ENCODE measurements at regions not wholly inside any gene's neighbourhood (a gene's known extent, or its start where the extent isn't known, plus 50 kb on each side); places are given as distances from the start of the nearest gene placed in this dataset.

DNA sequence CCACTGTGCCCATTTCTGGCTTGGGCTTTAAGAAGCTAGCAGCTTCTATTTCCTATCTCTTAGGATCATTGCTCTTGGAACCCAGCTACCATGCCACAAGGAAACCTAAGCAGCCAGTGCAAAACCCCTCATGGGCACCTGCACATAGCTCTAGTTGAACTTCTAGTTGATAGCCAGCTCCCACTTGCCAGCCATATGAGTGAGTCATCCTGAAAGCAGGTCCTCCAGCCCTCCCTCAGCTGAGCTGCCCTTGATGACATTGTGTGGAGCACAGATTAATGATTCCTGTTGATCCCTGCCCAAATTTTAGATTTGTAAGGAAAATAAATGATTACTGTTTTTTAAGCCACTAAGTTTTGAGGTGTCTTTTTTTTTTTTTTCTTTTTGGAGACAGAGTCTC lies 234.2 kb upstream of the FBXO33 start:
- TF ChIP-seq, protein P1, sequence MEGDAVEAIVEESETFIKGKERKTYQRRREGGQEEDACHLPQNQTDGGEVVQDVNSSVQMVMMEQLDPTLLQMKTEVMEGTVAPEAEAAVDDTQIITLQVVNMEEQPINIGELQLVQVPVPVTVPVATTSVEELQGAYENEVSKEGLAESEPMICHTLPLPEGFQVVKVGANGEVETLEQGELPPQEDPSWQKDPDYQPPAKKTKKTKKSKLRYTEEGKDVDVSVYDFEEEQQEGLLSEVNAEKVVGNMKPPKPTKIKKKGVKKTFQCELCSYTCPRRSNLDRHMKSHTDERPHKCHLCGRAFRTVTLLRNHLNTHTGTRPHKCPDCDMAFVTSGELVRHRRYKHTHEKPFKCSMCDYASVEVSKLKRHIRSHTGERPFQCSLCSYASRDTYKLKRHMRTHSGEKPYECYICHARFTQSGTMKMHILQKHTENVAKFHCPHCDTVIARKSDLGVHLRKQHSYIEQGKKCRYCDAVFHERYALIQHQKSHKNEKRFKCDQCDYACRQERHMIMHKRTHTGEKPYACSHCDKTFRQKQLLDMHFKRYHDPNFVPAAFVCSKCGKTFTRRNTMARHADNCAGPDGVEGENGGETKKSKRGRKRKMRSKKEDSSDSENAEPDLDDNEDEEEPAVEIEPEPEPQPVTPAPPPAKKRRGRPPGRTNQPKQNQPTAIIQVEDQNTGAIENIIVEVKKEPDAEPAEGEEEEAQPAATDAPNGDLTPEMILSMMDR (IDR thresholded peaks at IDR 0.05), result no peak
- TF ChIP-seq, protein P2, sequence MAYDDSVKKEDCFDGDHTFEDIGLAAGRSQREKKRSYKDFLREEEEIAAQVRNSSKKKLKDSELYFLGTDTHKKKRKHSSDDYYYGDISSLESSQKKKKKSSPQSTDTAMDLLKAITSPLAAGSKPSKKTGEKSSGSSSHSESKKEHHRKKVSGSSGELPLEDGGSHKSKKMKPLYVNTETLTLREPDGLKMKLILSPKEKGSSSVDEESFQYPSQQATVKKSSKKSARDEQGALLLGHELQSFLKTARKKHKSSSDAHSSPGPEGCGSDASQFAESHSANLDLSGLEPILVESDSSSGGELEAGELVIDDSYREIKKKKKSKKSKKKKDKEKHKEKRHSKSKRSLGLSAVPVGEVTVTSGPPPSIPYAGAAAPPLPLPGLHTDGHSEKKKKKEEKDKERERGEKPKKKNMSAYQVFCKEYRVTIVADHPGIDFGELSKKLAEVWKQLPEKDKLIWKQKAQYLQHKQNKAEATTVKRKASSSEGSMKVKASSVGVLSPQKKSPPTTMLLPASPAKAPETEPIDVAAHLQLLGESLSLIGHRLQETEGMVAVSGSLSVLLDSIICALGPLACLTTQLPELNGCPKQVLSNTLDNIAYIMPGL (CRISPR knock-in tag; IDR thresholded peaks at IDR 0.05; ENCODE audit: borderline replicate concordance), result no peak
- TF ChIP-seq MYC (IDR thresholded peaks at IDR 0.05; ENCODE audit: borderline replicate concordance, low read length) (no peak), POLR2AphosphoS2 (conservative IDR thresholded peaks at IDR 0.05; ENCODE audit: low read length) (no peak), SREBF2 (IDR thresholded peaks at IDR 0.05) (no peak), HEYL (CRISPR knock-in tag; IDR thresholded peaks at IDR 0.05) (no peak), POLR2A (IDR thresholded peaks at IDR 0.05; ENCODE audit: low read length) (no peak), CBX8 (IDR thresholded peaks at IDR 0.05) (no peak), KDM1A (IDR thresholded peaks at IDR 0.05; ENCODE audit: low read depth) (no peak), EP300 (IDR thresholded peaks at IDR 0.05) (no peak), CHD2 (IDR thresholded peaks at IDR 0.05; ENCODE audit: low read length, partially characterized antibody) (no peak), JUNB (IDR thresholded peaks at IDR 0.05) (no peak), HOXB13 (CRISPR knock-in tag; IDR thresholded peaks at IDR 0.05; ENCODE audit: low read depth) (no peak)
- TF ChIP-seq, protein P3, sequence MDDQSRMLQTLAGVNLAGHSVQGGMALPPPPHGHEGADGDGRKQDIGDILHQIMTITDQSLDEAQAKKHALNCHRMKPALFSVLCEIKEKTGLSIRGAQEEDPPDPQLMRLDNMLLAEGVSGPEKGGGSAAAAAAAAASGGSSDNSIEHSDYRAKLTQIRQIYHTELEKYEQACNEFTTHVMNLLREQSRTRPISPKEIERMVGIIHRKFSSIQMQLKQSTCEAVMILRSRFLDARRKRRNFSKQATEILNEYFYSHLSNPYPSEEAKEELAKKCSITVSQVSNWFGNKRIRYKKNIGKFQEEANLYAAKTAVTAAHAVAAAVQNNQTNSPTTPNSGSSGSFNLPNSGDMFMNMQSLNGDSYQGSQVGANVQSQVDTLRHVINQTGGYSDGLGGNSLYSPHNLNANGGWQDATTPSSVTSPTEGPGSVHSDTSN (IDR thresholded peaks at IDR 0.05), result no peak

Data from A549 (cell line).